Right cardiac atrium (tissue), 5 donors: ENCODE measurements at regions not wholly inside any gene's neighbourhood (a gene's known extent, or its start where the extent isn't known, plus 50 kb on each side); places are given as distances from the start of the nearest gene placed in this dataset.

Source experiments
- ATAC-seq, 2 donors: fragments of 200-7000 bp; cut with Tn5 transposase; one replicate each; pipeline versions ENCODE4 v1.8.0 to v1.9.1; 2020; ENCODE audit warnings: moderate library complexity in 2 of 2, mild to moderate bottlenecking in 1 of 2
- DNase-seq, 3 donors: peaks; one replicate each; pipeline ENCODE4 v3.0.0-alpha.2; 2020
- H3K27ac ChIP-seq: one replicate; pipeline ENCODE4 v1.5.1; 2013; ENCODE audit warnings: mild to moderate bottlenecking, low read length, control low read depth, moderate library complexity
- H3K27me3 ChIP-seq: one replicate; pipeline ENCODE4 v1.6.1; 2013; ENCODE audit not compliant: control insufficient read depth, insufficient read depth
- H3K4me1 ChIP-seq: one replicate; pipeline ENCODE4 v1.6.1; 2013; ENCODE audit warnings: low read length; ENCODE audit not compliant: control insufficient read depth, insufficient read depth
- H3K4me3 ChIP-seq: one replicate; pipeline ENCODE4 v1.5.1; 2013; ENCODE audit warnings: low read length, control low read depth
- H3K9me3 ChIP-seq: one replicate; pipeline ENCODE4 v1.6.1; 2013; ENCODE audit warnings: low read length; ENCODE audit not compliant: control insufficient read depth
- WGBS: extraction: QIAGEN DNeasy Blood & Tissue Kit; methylation state at CpG from one replicate; pipeline ENCODE4 v1.1.7; 2013; 5-methylcytosine and 5-hydroxymethylcytosine counted together
- intact Hi-C, 4 donors: fragments of 100-400 bp; cut with DNase I; formaldehyde crosslinking; loops; one replicate each; pipeline versions ENCODE4 v1.11.0 to v1.14.0; 2022 to 2023
- donor health status: healthy with polysubstance abuse.
- donor health status: DM: no; HTN: yes; CAD: no.
- donor health status: DM: no; HTN: no; CAD: no.
- donor health status: DM: no; HTN: yes; CAD: no; lungs with severe emphysema.
- donor health status: DM: yes; HTN: yes; CAD: no.

- no peak overlapping the region for H3K4me3 ChIP-seq
- H3K4me1 ChIP-seq, result peaks cover 3% of the 10 kb centered on the region
- intact Hi-C loops, result no loop called here
- no peak overlapping the region for H3K27ac ChIP-seq
- no peak for DNase-seq
- no peak for ATAC-seq
- no peaks in the 10 kb centered on the region for H3K27me3 ChIP-seq
- no peaks in the 10 kb centered on the region for H3K9me3 ChIP-seq
- WGBS, result 93% methylated on average over 8 of the region's 8 CpGs
Measured at GRCh38 chr11:94671553-94672366, 96.4 kb upstream of the AMOTL1 start.

GRCh38 chr11:94672636-94673035, 95.5 kb upstream of the AMOTL1 start:
- Histone ChIP-seq H3K27ac (no peak overlapping the region), H3K9me3 (no peaks in the 10 kb centered on the region), H3K27me3 (no peaks in the 10 kb centered on the region), H3K4me1 (peaks cover 3% of the 10 kb centered on the region), H3K4me3 (no peak overlapping the region)
- intact Hi-C loops, result no loop called here
- WGBS, result 95% methylated on average over 8 of the region's 8 CpGs
- ATAC-seq (no peak), DNase-seq (no peak)

GRCh38 chr11:94673386-94673785, 94.8 kb upstream of the AMOTL1 start:
- no peaks in the 10 kb centered on the region for H3K9me3 ChIP-seq
- no peak for ATAC-seq
- no peaks in the 10 kb centered on the region for H3K27me3 ChIP-seq
- intact Hi-C loops, result no loop called here
- no peak overlapping the region for H3K4me3 ChIP-seq
- peaks cover 3% of the 10 kb centered on the region for H3K4me1 ChIP-seq
- WGBS, result 93% methylated on average over 2 of the region's 2 CpGs
- no peak overlapping the region for H3K27ac ChIP-seq
- no peak for DNase-seq

DNA sequence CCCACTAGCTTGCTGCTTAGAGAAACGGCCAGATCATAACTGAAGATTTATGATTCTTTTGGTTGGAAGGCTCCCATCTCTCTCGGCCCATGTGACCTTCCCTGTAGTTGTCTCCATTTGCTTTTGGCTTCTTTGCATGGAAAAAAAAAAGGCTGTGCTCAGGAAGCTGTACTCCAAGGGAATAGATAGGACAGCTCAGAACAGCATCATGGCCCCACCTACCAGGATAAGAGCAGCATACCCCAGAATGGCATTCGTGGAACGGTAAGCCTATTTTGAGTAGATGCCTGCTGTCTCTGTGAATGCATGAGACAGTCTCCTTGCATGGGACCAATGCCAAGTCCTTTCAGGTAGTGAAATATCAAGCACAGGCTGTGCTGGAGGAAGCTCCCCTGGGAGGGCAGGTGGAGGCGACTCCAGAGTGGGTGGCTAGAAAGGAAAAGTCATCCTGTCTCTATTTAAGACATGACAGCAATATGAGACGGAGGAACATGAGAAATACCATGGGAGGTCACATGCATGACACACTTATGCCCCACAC, 94.1 kb upstream of the AMOTL1 start:
- 61% methylated on average over 6 of the region's 6 CpGs for WGBS
- Histone ChIP-seq H3K27ac (no peak overlapping the region), H3K4me3 (no peak overlapping the region), H3K9me3 (no peaks in the 10 kb centered on the region), H3K4me1 (peaks cover 3% of the 10 kb centered on the region), H3K27me3 (no peaks in the 10 kb centered on the region)
- DNase-seq (no peak), ATAC-seq (peak in 1 of 2 donors; percentile 78)
- intact Hi-C loops, result no loop called here

- H3K9me3 ChIP-seq, result no peaks in the 10 kb centered on the region
- peaks cover 3% of the 10 kb centered on the region for H3K4me1 ChIP-seq
- WGBS, result 97% methylated on average over 2 of the region's 2 CpGs
- H3K4me3 ChIP-seq, result no peak overlapping the region
- no peak overlapping the region for H3K27ac ChIP-seq
- DNase-seq, result no peak
- ATAC-seq, result no peak
- H3K27me3 ChIP-seq, result no peaks in the 10 kb centered on the region
- intact Hi-C loops, result no loop called here
Measured at GRCh38 chr11:94675239-94675638, 92.9 kb upstream of the AMOTL1 start.

- intact Hi-C loops, result no loop called here
Measured at GRCh38 chr11:94675813-94676212, 92.3 kb upstream of the AMOTL1 start.

DNA sequence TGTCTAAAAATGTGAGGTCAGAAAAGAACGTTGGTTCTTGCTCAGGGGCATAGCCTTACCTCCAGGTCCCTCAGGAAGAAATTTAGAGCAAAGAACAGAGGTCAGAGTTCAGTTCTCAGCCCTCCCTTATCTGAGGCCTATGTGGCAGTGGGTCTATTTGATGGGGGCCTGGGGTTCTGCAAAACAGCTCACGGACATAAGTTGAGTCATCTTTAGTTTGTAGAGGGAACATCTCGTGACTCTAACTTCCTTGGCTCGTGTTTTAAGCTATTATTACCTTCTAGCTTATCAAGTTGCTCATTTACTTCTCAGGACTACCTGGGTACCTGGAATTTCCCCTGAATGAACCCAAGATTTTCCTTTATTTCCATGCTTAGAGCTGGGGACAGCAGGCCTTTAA, 91.3 kb upstream of the AMOTL1 start:
- intact Hi-C loops, result no loop called here
- no peaks in the 10 kb centered on the region for H3K27me3 ChIP-seq
- no peak for DNase-seq
- no peak overlapping the region for H3K27ac ChIP-seq
- no peaks in the 10 kb centered on the region for H3K9me3 ChIP-seq
- no peak overlapping the region for H3K4me3 ChIP-seq
- no peak for ATAC-seq
- 85% methylated on average over 4 of the region's 4 CpGs for WGBS
- H3K4me1 ChIP-seq, result peaks cover 3% of the 10 kb centered on the region

More at GRCh38 chr11:94675813-94676212, 92.3 kb upstream of the AMOTL1 start:
- H3K4me3 ChIP-seq, result no peak overlapping the region
- ATAC-seq (no peak), DNase-seq (no peak)
- no peaks in the 10 kb centered on the region for H3K27me3 ChIP-seq
- H3K27ac ChIP-seq, result no peak overlapping the region
- H3K9me3 ChIP-seq, result no peaks in the 10 kb centered on the region
- peaks cover 3% of the 10 kb centered on the region for H3K4me1 ChIP-seq

DNA sequence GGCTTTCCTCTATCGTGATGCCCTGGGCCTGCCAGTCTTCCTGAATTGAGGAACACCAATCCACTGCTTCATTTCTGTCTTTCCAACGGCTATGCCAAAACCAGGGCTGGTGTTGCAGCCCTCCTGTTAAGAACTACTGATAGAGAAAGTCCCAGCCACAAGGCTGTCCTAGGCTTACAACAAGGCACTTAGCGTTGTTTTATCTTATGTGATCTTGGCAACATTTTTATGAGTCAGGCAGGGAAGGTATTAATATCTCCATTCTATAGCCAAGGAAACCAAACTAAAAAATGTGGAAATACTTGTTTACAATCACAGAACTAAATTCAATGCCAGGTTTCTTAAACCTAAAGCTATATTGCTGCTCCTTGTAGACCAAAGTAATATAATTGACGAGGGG, 89.9 kb upstream of the AMOTL1 start:
- Histone ChIP-seq H3K4me3 (no peak overlapping the region), H3K27ac (no peak overlapping the region), H3K9me3 (no peaks in the 10 kb centered on the region), H3K27me3 (no peaks in the 10 kb centered on the region), H3K4me1 (peaks cover 3% of the 10 kb centered on the region)
- no peak for ATAC-seq
- DNase-seq, result no peak
- 83% methylated on average over 4 of the region's 4 CpGs for WGBS
- intact Hi-C loops, result no loop called here

- Histone ChIP-seq H3K27me3 (no peaks in the 10 kb centered on the region), H3K4me3 (no peak overlapping the region), H3K9me3 (no peaks in the 10 kb centered on the region), H3K27ac (no peak overlapping the region), H3K4me1 (peaks cover 3% of the 10 kb centered on the region)
- ATAC-seq (no peak), DNase-seq (no peak)
- intact Hi-C loops, result no loop called here
- WGBS, result 94% methylated on average over 1 of the region's 1 CpG
Measured at GRCh38 chr11:94678901-94679300, 89.3 kb upstream of the AMOTL1 start.

DNA sequence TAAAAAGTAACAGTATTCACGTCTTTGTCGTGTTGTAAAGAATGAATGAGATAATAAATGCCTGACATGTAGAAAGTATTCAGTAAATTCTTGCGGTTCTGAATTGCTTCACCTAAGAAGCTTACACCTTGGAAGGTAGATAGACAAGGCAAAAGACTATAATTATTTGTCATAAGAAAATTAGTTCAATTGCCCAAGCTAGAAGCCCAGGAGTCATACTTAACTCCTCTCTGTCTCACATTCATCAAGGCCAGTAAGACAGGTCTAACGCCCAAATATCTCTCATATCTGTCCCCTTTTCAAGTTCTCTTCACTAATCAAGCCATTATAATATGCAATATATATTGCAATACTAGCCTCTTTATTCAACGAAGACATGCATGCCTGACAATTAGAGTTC, 87.7 kb upstream of the AMOTL1 start:
- WGBS, result 90% methylated on average over 5 of the region's 5 CpGs
- H3K27me3 ChIP-seq, result no peaks in the 10 kb centered on the region
- ATAC-seq, result no peak
- no peaks in the 10 kb centered on the region for H3K4me1 ChIP-seq
- intact Hi-C loops, result no loop called here
- DNase-seq, result no peak
- H3K4me3 ChIP-seq, result no peak overlapping the region
- no peaks in the 10 kb centered on the region for H3K9me3 ChIP-seq
- no peak overlapping the region for H3K27ac ChIP-seq

GRCh38 chr11:94681140-94681539, 87.0 kb upstream of the AMOTL1 start:
- ATAC-seq (no peak), DNase-seq (no peak)
- Histone ChIP-seq H3K27ac (no peak overlapping the region), H3K9me3 (no peaks in the 10 kb centered on the region), H3K4me3 (no peak overlapping the region), H3K27me3 (no peaks in the 10 kb centered on the region), H3K4me1 (no peaks in the 10 kb centered on the region)
- intact Hi-C loops, result no loop called here
- 82% methylated on average over 1 of the region's 1 CpG for WGBS
